Esophagus (tissue), 2 donors: ENCODE measurements at regions not wholly inside any gene's neighbourhood (a gene's known extent, or its start where the extent isn't known, plus 50 kb on each side); places are given as distances from the start of the nearest gene placed in this dataset.
"Not testable (repeated sequence)": the region's sequence is repeated elsewhere in the genome, so short reads cannot be mapped to it uniquely, and the experiment has no call there.

Experiments
- H3K27ac ChIP-seq, 2 donors: one replicate each; pipeline ENCODE4 v1.5.1; 2013; ENCODE audit warnings: low read depth in 2 of 2, mild to moderate bottlenecking in 2 of 2, inconsistent platforms in 1 of 2, low read length in 1 of 2, moderate library complexity in 1 of 2
- H3K27me3 ChIP-seq, 2 donors: one replicate each; pipeline ENCODE4 v1.6.1; 2013; ENCODE audit warnings: low read length in 2 of 2, control low read depth in 1 of 2, mild to moderate bottlenecking in 1 of 2; ENCODE audit not compliant: insufficient read depth in 2 of 2, control insufficient read depth in 1 of 2
- H3K36me3 ChIP-seq, 2 donors: one replicate each; pipeline ENCODE4 v1.6.1; 2013; ENCODE audit warnings: low read length in 1 of 2; ENCODE audit not compliant: control insufficient read depth in 2 of 2, insufficient read depth in 2 of 2
- H3K4me1 ChIP-seq, 2 donors: one replicate each; pipeline ENCODE4 v1.6.1; 2013; ENCODE audit warnings: low read length in 1 of 2; ENCODE audit not compliant: control insufficient read depth in 2 of 2, insufficient read depth in 2 of 2
- H3K4me3 ChIP-seq, 2 donors: one replicate each; pipeline ENCODE4 v1.5.1; 2013; ENCODE audit warnings: low read length in 2 of 2, mild to moderate bottlenecking in 2 of 2, low read depth in 1 of 2, moderate library complexity in 1 of 2
- H3K9me3 ChIP-seq, 2 donors: one replicate each; pipeline ENCODE4 v1.6.1; 2013; ENCODE audit warnings: mild to moderate bottlenecking in 2 of 2, low read depth in 1 of 2, low read length in 1 of 2, moderate library complexity in 1 of 2; ENCODE audit not compliant: control insufficient read depth in 2 of 2, insufficient read depth in 1 of 2
- WGBS, 2 donors: extraction: QIAGEN DNeasy Blood & Tissue Kit; methylation state at CpG; one replicate each; pipeline ENCODE4 v1.1.7; 2013; 5-methylcytosine and 5-hydroxymethylcytosine counted together
- donor health status: healthy with polysubstance abuse.
- donor health status: Bipolar disorder and iron deficiency.

DNA sequence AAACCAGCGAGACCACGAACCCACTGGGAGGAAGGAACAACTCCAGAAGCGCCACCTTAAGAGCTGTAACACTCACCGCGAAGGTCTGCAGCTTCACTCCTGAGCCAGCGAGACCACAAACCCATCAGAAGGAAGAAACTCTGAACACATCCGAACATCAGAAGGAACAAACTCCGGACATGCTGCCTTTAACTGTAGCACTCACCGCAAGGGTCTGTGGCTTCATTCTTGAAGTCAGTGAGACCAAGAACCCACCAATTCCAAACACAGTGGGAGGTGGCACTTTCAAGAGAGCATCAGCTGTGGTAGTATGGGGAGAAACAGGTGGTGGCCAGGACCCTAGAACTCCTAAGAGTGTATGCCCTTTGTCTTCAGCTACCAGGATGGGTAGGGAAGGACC lies 179.8 kb upstream of the PKP2 start:
- not testable (repeated sequence) for H3K36me3 ChIP-seq, H3K27me3 ChIP-seq
- 86 to 90% methylated on average over 9 of the region's 9 CpGs for WGBS, 2 donors

DNA sequence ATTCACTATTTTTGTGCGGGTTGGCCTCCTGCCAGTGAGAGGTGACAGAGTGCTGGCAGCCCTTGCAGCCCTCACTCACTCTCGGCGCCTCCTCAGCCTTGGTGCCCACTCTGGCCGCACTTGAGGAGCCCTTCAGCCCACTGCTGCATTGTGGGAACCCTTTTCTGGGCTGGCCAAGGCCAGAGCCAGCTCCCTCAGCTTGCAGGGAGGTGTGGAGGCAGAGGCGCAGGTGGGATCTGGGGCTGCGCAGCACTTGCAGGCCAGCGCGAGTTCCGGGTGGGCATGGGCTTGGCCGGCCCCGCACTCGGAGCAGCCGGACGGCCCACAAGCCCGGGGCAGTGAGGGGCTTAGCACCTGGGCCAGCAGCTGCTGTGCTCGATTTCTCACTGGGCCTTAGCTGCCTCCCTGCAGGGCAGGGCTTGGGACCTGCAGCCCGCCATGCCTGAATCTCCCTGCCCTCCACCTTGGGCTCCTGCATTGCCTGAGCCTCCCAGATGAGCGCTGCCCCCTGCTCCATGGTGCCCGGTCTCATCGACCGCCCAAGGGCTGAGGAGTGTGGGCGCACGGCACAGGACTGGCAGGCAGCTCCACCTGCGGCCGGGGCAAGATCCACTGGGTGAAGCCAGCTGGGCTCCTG lies 178.7 kb upstream of the PKP2 start:
- WGBS, 2 donors: 92 to 93% methylated on average over 25 of the region's 25 CpGs
- not testable (repeated sequence) for H3K36me3 ChIP-seq

More for the DNA sequence above, 179.8 kb upstream of the PKP2 start:
- H3K4me1 ChIP-seq, H3K9me3 ChIP-seq, H3K4me3 ChIP-seq, H3K27ac ChIP-seq: not testable (repeated sequence)

DNA sequence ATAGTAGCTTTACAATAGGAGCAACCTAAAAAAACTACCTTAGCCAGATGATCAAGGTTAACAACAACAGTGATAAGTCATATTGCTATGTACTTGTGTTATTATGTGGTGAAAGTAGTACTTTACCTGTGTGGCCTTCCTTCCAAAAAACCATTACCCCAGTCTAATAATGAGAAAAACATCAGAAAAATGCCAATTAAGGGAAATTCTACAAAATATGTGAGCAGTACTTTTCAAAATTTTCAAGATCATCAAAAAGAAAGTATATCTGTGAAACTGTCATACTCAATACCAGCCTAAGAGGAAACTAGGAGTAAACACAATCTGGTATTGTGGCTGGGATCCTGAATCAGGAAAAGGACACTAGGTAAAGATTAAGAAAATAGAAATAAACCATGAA lies 165.3 kb upstream of the PKP2 start:
- no peaks in the 10 kb centered on the region for H3K4me1 ChIP-seq
- H3K36me3 ChIP-seq: no peaks in the 10 kb centered on the region
- H3K4me3 ChIP-seq: no peak overlapping the region
- H3K27me3 ChIP-seq: no peaks in the 10 kb centered on the region
- H3K9me3 ChIP-seq: no peaks in the 10 kb centered on the region
- H3K27ac ChIP-seq: no peak overlapping the region

More for the DNA sequence above, 178.7 kb upstream of the PKP2 start:
- H3K4me1 ChIP-seq, H3K27me3 ChIP-seq, H3K4me3 ChIP-seq, H3K27ac ChIP-seq, H3K9me3 ChIP-seq: not testable (repeated sequence)

DNA sequence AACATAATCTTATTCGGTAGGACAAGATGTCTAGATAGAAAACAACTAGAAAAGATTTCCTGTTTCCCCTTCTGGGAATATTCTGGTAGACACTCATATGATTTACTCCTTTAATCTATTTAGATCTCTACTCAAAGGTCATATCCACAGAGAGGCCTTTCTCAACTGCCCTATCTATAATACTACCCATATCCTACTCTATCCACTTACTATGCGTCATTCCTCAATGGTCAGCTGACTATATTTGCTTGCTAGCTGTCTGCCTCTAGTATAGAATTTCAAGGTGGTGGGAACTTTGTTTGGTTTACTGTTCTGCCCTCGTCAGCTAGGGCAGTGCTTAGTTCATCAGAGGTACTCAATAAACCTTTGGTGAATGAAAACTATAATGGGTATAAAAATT lies 157.8 kb upstream of the PKP2 start:
- Histone ChIP-seq H3K4me1 (no peaks in the 10 kb centered on the region), H3K9me3 (no peaks in the 10 kb centered on the region), H3K27me3 (no peaks in the 10 kb centered on the region), H3K27ac (no peak overlapping the region), H3K36me3 (no peaks in the 10 kb centered on the region), H3K4me3 (no peak overlapping the region)
- WGBS, 2 donors: 71 to 75% methylated on average over 3 of the region's 3 CpGs

DNA sequence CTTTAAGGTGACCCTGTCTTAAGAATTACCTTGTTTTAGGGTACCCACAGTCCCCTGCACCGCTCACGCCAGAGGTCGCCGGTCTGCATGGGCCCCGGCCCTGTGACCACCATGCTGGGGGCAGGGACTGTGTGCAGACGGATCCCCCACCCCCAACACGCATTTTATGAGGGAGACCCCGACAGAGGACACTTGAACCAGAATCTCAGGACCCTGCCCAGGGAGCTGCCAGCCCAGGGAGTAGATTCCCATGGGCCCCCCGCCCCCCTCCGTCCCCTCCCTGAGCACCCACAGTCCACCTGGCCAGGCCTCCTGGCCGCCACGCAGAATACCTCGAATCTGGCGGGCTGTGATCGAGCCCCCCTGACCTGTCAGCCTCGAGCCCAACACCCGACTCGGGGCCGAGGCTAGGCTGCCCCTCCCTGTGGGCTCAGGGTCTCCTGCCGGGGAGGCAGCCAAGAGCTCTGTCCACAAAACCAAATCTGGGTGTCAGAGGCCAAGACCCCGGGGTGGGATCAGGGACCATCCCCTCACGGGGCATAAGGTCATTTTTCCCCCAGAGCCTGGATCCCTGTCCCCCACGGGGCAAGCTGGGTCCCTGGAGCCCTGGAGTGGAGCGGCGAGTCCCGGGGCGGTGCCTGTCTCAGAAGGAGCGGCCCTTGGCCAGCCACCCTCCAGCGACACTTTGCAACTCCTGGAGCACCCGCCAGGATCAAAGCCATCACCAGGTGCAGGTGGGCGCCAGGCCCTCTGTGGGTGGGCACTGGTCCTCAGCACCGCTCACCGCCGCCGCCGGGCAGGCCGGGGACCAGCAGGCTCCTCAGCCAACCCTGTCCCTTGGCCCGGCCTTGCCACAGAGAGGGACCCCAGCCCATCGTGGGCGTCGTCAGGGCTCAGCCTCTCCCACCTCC lies 155.8 kb upstream of the PKP2 start:
- WGBS, 2 donors: 93 to 94% methylated on average over 41 of the region's 41 CpGs
- H3K27me3 ChIP-seq: no peaks in the 10 kb centered on the region
- H3K4me1 ChIP-seq: no peaks in the 10 kb centered on the region
- H3K36me3 ChIP-seq: no peaks in the 10 kb centered on the region
- no peaks in the 10 kb centered on the region for H3K9me3 ChIP-seq
- H3K4me3 ChIP-seq: no peak overlapping the region
- no peak overlapping the region for H3K27ac ChIP-seq

DNA sequence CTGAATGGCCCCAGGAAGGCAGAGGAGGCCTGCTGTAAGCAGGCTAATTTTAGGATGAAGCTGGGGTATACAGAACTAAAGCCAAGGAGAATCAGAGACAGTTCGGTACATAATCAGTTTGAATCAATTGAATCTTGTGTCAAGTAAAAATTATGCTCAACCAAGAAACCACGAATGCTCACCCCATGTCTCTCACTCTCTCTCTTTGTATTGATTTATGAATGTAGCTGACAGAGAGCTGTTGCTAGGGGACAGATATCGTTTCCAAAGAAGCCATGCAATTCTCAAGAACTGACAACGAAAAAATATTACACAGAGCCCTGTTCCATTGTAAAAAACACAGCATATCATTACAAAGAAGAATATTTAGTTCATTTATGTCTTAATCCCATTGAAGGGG lies 151.1 kb upstream of the PKP2 start:
- 54 to 71% methylated on average over 4 of the region's 4 CpGs for WGBS, 2 donors
- Histone ChIP-seq H3K4me1 (no peaks in the 10 kb centered on the region), H3K36me3 (no peaks in the 10 kb centered on the region)

DNA sequence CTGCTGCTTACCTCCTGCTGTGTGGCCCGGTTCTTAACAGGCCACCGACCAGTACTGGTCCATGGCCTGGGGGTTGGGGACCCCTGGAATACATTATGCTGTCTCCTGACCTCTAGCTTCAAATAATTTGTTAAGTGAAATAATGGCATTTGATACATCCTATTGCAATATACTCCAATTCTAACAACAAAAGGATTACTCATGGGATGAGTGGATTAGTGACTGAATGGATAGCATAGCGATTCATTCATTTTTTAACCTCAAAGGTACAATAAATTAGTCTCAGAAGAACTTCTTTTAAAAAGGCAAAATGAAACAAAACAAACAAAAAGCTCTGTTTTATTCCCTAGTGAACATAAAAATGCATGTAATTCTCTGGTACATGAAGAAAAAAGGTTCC lies 147.9 kb upstream of the PKP2 start:
- no peaks in the 10 kb centered on the region for H3K4me1 ChIP-seq
- WGBS, 2 donors: 37 to 39% methylated on average over 3 of the region's 3 CpGs

More for the DNA sequence above, 151.1 kb upstream of the PKP2 start:
- no peaks in the 10 kb centered on the region for H3K9me3 ChIP-seq
- H3K4me3 ChIP-seq: no peak overlapping the region
- H3K27me3 ChIP-seq: peaks cover 0 to 2% of the 10 kb centered on the region in 2 donors
- H3K27ac ChIP-seq: no peak overlapping the region

DNA sequence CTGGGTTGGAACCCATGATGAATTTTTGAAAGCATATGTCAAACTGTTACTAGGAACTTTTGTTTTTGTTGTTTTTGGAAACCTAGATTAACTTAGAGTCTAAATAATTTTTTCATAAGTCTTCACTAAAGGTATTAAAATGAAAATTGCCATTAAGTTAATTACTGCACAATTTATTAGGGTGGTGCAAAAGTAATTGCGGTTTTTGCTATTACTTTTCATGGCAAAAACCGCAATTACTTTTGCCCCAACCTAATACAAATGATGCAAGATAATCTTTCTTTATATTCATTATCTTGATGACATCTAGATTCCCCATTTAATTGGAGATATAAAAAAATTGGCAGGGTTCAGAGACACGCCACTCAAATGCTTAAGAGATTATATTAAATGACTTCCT lies 145.0 kb upstream of the PKP2 start:
- Histone ChIP-seq H3K4me3 (no peak overlapping the region), H3K27me3 (peaks cover 0 to 2% of the 10 kb centered on the region in 2 donors), H3K4me1 (no peaks in the 10 kb centered on the region), H3K27ac (no peak overlapping the region), H3K9me3 (no peaks in the 10 kb centered on the region), H3K36me3 (no peaks in the 10 kb centered on the region)
- WGBS, 2 donors: 76 to 90% methylated on average over 3 of the region's 3 CpGs

More for the DNA sequence above, 147.9 kb upstream of the PKP2 start:
- no peaks in the 10 kb centered on the region for H3K9me3 ChIP-seq
- H3K27ac ChIP-seq: no peak overlapping the region
- peaks cover 0 to 2% of the 10 kb centered on the region in 2 donors for H3K27me3 ChIP-seq
- H3K36me3 ChIP-seq: no peaks in the 10 kb centered on the region
- no peak overlapping the region for H3K4me3 ChIP-seq

DNA sequence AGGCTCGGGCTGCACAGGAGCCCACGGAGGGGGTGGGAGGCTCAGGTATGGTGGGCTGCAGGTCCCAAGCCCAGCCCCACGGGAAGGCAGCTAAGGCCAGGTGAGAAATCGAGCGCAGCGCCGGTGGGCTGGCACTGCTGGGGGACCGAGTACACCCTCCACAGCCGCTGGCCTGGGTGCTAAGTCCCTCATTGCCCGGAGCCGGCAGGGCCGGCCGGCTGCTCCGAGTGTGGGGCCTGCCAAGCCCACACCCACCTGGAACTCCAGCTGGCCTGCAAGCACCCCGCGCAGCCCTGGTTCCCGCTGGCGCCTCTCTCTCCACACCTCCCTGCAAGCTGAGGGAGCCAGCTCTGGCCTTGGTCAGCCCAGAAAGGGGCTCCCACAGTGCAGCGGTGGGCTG lies 137.4 kb upstream of the PKP2 start:
- not testable (repeated sequence) for H3K9me3 ChIP-seq, H3K27me3 ChIP-seq, H3K27ac ChIP-seq, H3K4me1 ChIP-seq, H3K4me3 ChIP-seq, H3K36me3 ChIP-seq
- WGBS, 2 donors: 94 to 96% methylated on average over 15 to 19 of the region's 19 CpGs

DNA sequence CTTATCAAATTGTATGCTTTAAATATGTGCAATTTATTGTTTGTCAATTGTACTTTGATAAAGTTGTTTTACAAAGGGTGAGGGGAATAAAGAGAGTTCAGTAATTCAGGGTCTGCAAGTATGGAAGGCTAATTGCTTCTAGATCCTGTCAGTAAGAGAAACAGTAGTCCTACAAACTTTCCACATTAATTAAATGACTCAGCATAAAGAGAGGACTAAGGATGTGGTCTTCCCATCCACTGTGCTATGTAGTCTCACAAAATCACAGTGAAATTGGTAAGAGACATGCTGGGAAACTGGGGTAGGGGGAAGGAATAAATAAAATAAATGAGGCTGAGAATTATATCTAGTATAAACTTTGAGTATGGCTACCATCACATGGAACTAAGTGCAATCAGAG lies 130.2 kb upstream of the PKP2 start:
- Histone ChIP-seq H3K27ac (no peak overlapping the region), H3K36me3 (no peaks in the 10 kb centered on the region), H3K4me1 (no peaks in the 10 kb centered on the region), H3K27me3 (no peaks in the 10 kb centered on the region), H3K4me3 (no peak overlapping the region), H3K9me3 (no peaks in the 10 kb centered on the region)
